ENCODE measurements at regions not wholly inside any gene's neighbourhood (a gene's known extent, or its start where the extent isn't known, plus 50 kb on each side); places are given as distances from the start of the nearest gene placed in this dataset.
"Not testable (repeated sequence)": the region's sequence is repeated elsewhere in the genome, so short reads cannot be mapped to it uniquely, and the experiment has no call there.

- Histone ChIP-seq H3K36me3 (ENCODE audit: insufficient read depth, low read length) (no peaks in the 10 kb centered on the region), H3K4me3 (ENCODE audit: low read length) (no peak overlapping the region), H3K4me1 (ENCODE audit: low read length) (no peaks in the 10 kb centered on the region), H3K27ac (ENCODE audit: low read length) (no peak overlapping the region), H4K20me1 (ENCODE audit: insufficient read depth, low read depth, low read length) (no peaks in the 10 kb centered on the region), H3K9ac (ENCODE audit: low read length) (no peak overlapping the region), H3K9me3 (ENCODE audit: low read length) (0 out of 2 replicates have a peak, but pooled peaks cover 3% of the 10 kb centered on the region), H3K79me2 (ENCODE audit: low read length) (no peaks in the 10 kb centered on the region), H2AFZ (ENCODE audit: low read length) (no peak overlapping the region), H3K27me3 (ENCODE audit: low read length) (no peaks in the 10 kb centered on the region), H3K9me2 (replicated peaks; ENCODE audit: insufficient read depth, low read length) (no peaks in the 10 kb centered on the region), H3K4me2 (ENCODE audit: low read depth, low read length, poor library complexity, severe bottlenecking) (no peak overlapping the region)
- DNase-seq, result no peak
Measured at GRCh38 chr7:119271147-119271779, 1001.7 kb upstream of the KCND2 start.

- Histone ChIP-seq H3K27ac (ENCODE audit: low read length) (no peak overlapping the region), H3K9ac (ENCODE audit: low read length) (no peak overlapping the region), H3K9me3 (ENCODE audit: low read length) (peaks cover 28% of the 10 kb centered on the region), H3K4me2 (ENCODE audit: low read depth, low read length, poor library complexity, severe bottlenecking) (no peak overlapping the region), H3K36me3 (ENCODE audit: insufficient read depth, low read length) (no peaks in the 10 kb centered on the region), H4K20me1 (ENCODE audit: insufficient read depth, low read depth, low read length) (no peaks in the 10 kb centered on the region), H2AFZ (ENCODE audit: low read length) (no peak overlapping the region), H3K27me3 (ENCODE audit: low read length) (no peaks in the 10 kb centered on the region), H3K79me2 (ENCODE audit: low read length) (no peaks in the 10 kb centered on the region), H3K9me2 (replicated peaks; ENCODE audit: insufficient read depth, low read length) (no peaks in the 10 kb centered on the region), H3K4me1 (ENCODE audit: low read length) (no peaks in the 10 kb centered on the region), H3K4me3 (ENCODE audit: low read length) (no peak overlapping the region)
- DNase-seq, result no peak
Measured at GRCh38 chr7:119281181-119281846, 991.7 kb upstream of the KCND2 start.

GRCh38 chr7:119283353-119283752 lies 989.6 kb upstream of the KCND2 start:
- Histone ChIP-seq H3K4me2 (ENCODE audit: low read depth, low read length, poor library complexity, severe bottlenecking) (no peak overlapping the region), H3K9me2 (replicated peaks; ENCODE audit: insufficient read depth, low read length) (no peaks in the 10 kb centered on the region), H3K27ac (ENCODE audit: low read length) (no peak overlapping the region), H3K27me3 (ENCODE audit: low read length) (no peaks in the 10 kb centered on the region), H4K20me1 (ENCODE audit: insufficient read depth, low read depth, low read length) (no peaks in the 10 kb centered on the region), H3K4me1 (ENCODE audit: low read length) (no peaks in the 10 kb centered on the region), H3K9ac (ENCODE audit: low read length) (no peak overlapping the region), H3K4me3 (ENCODE audit: low read length) (no peak overlapping the region), H3K79me2 (ENCODE audit: low read length) (no peaks in the 10 kb centered on the region), H2AFZ (ENCODE audit: low read length) (no peak overlapping the region), H3K9me3 (ENCODE audit: low read length) (peaks cover 24% of the 10 kb centered on the region), H3K36me3 (ENCODE audit: insufficient read depth, low read length) (no peaks in the 10 kb centered on the region)
- DNase-seq, result no peak

GRCh38 chr7:119288416-119288815 lies 984.6 kb upstream of the KCND2 start:
- Histone ChIP-seq H3K4me1 (ENCODE audit: low read length) (no peaks in the 10 kb centered on the region), H3K79me2 (ENCODE audit: low read length) (no peaks in the 10 kb centered on the region), H2AFZ (ENCODE audit: low read length) (no peak overlapping the region), H3K27ac (ENCODE audit: low read length) (no peak overlapping the region), H3K9ac (ENCODE audit: low read length) (no peak overlapping the region), H3K36me3 (ENCODE audit: insufficient read depth, low read length) (no peaks in the 10 kb centered on the region), H3K4me3 (ENCODE audit: low read length) (no peak overlapping the region), H4K20me1 (ENCODE audit: insufficient read depth, low read depth, low read length) (no peaks in the 10 kb centered on the region), H3K4me2 (ENCODE audit: low read depth, low read length, poor library complexity, severe bottlenecking) (no peak overlapping the region), H3K9me2 (replicated peaks; ENCODE audit: insufficient read depth, low read length) (no peaks in the 10 kb centered on the region), H3K27me3 (ENCODE audit: low read length) (no peaks in the 10 kb centered on the region), H3K9me3 (ENCODE audit: low read length) (peaks cover 7% of the 10 kb centered on the region)
- DNase-seq, result no peak

- not testable (repeated sequence) for H3K4me3 ChIP-seq (ENCODE audit: low read length); H3K27me3 ChIP-seq (ENCODE audit: low read length); H3K36me3 ChIP-seq (ENCODE audit: insufficient read depth, low read length); H3K9me2 ChIP-seq (replicated peaks; ENCODE audit: insufficient read depth, low read length); H4K20me1 ChIP-seq (ENCODE audit: insufficient read depth, low read depth, low read length); DNase-seq; H2AFZ ChIP-seq (ENCODE audit: low read length); H3K79me2 ChIP-seq (ENCODE audit: low read length); H3K9ac ChIP-seq (ENCODE audit: low read length); H3K27ac ChIP-seq (ENCODE audit: low read length); H3K4me2 ChIP-seq (ENCODE audit: low read depth, low read length, poor library complexity, severe bottlenecking); H3K4me1 ChIP-seq (ENCODE audit: low read length)
- H3K9me3 ChIP-seq (ENCODE audit: low read length), result peaks cover 32% of the 10 kb centered on the region
Measured at GRCh38 chr7:119300341-119300740, 972.6 kb upstream of the KCND2 start.

GRCh38 chr7:119320316-119320715 lies 952.7 kb upstream of the KCND2 start:
- no peak for DNase-seq
- no peaks in the 10 kb centered on the region for H3K79me2 ChIP-seq (ENCODE audit: low read length)
- H3K36me3 ChIP-seq (ENCODE audit: insufficient read depth, low read length), result no peaks in the 10 kb centered on the region
- H4K20me1 ChIP-seq (ENCODE audit: insufficient read depth, low read depth, low read length), result no peaks in the 10 kb centered on the region
- peaks cover 19% of the 10 kb centered on the region for H3K9me3 ChIP-seq (ENCODE audit: low read length)
- no peak overlapping the region for H2AFZ ChIP-seq (ENCODE audit: low read length)
- H3K27me3 ChIP-seq (ENCODE audit: low read length), result no peaks in the 10 kb centered on the region
- no peak overlapping the region for H3K9ac ChIP-seq (ENCODE audit: low read length)
- H3K4me3 ChIP-seq (ENCODE audit: low read length), result no peak overlapping the region
- no peaks in the 10 kb centered on the region for H3K4me1 ChIP-seq (ENCODE audit: low read length)
- H3K9me2 ChIP-seq (replicated peaks; ENCODE audit: insufficient read depth, low read length), result no peaks in the 10 kb centered on the region
- no peak overlapping the region for H3K4me2 ChIP-seq (ENCODE audit: low read depth, low read length, poor library complexity, severe bottlenecking)
- no peak overlapping the region for H3K27ac ChIP-seq (ENCODE audit: low read length)

- no peaks in the 10 kb centered on the region for H3K27me3 ChIP-seq (ENCODE audit: low read length)
- peaks cover 17% of the 10 kb centered on the region for H3K9me3 ChIP-seq (ENCODE audit: low read length)
- H3K27ac ChIP-seq (ENCODE audit: low read length), result no peak overlapping the region
- no peak overlapping the region for H3K4me2 ChIP-seq (ENCODE audit: low read depth, low read length, poor library complexity, severe bottlenecking)
- H3K4me1 ChIP-seq (ENCODE audit: low read length), result no peaks in the 10 kb centered on the region
- H3K9me2 ChIP-seq (replicated peaks; ENCODE audit: insufficient read depth, low read length), result no peaks in the 10 kb centered on the region; the same call in 1 of the 2 replicates
- no peak overlapping the region for H2AFZ ChIP-seq (ENCODE audit: low read length)
- no peaks in the 10 kb centered on the region for H3K36me3 ChIP-seq (ENCODE audit: insufficient read depth, low read length)
- no peaks in the 10 kb centered on the region for H3K79me2 ChIP-seq (ENCODE audit: low read length)
- H4K20me1 ChIP-seq (ENCODE audit: insufficient read depth, low read depth, low read length), result no peaks in the 10 kb centered on the region
- no peak overlapping the region for H3K9ac ChIP-seq (ENCODE audit: low read length)
- DNase-seq, result no peak
- no peak overlapping the region for H3K4me3 ChIP-seq (ENCODE audit: low read length)
Measured at GRCh38 chr7:119329715-119330114, 943.3 kb upstream of the KCND2 start.

GRCh38 chr7:119335405-119335804 lies 937.6 kb upstream of the KCND2 start:
- H3K9ac ChIP-seq (ENCODE audit: low read length), result no peak overlapping the region
- H3K9me2 ChIP-seq (replicated peaks; ENCODE audit: insufficient read depth, low read length), result no peaks in the 10 kb centered on the region; the same call in 1 of the 2 replicates
- H4K20me1 ChIP-seq (ENCODE audit: insufficient read depth, low read depth, low read length), result no peaks in the 10 kb centered on the region

More at GRCh38 chr7:119335405-119335804, 937.6 kb upstream of the KCND2 start:
- Histone ChIP-seq H3K79me2 (ENCODE audit: low read length) (no peaks in the 10 kb centered on the region), H3K9me3 (ENCODE audit: low read length) (peaks cover 17% of the 10 kb centered on the region), H3K4me2 (ENCODE audit: low read depth, low read length, poor library complexity, severe bottlenecking) (no peak overlapping the region), H3K27me3 (ENCODE audit: low read length) (no peaks in the 10 kb centered on the region), H3K27ac (ENCODE audit: low read length) (no peak overlapping the region), H3K4me1 (ENCODE audit: low read length) (no peaks in the 10 kb centered on the region), H2AFZ (ENCODE audit: low read length) (no peak overlapping the region), H3K36me3 (ENCODE audit: insufficient read depth, low read length) (no peaks in the 10 kb centered on the region), H3K4me3 (ENCODE audit: low read length) (no peak overlapping the region)
- DNase-seq, result no peak
